Peyer's patch (tissue), 4 donors: ENCODE measurements at regions not wholly inside any gene's neighbourhood (a gene's known extent, or its start where the extent isn't known, plus 50 kb on each side); places are given as distances from the start of the nearest gene placed in this dataset.

Experiments
- DNase-seq, 3 donors: peaks; one replicate each; pipeline ENCODE4 v3.0.0-alpha.2; 2017 to 2019
- H3K27ac ChIP-seq, 4 donors: fragments of 200-600 bp; sonication (generic); one replicate each; pipeline ENCODE4 v1.5.1; 2016 to 2019
- H3K27me3 ChIP-seq, 2 donors: fragments of 200-600 bp; sonication (generic); one replicate each; pipeline ENCODE4 v1.5.1; 2019
- H3K36me3 ChIP-seq, 3 donors: fragments of 200-600 bp; sonication (generic); one replicate each; pipeline ENCODE4 v1.5.1; 2016 to 2019
- H3K4me1 ChIP-seq, 4 donors: fragments of 200-600 bp; sonication (generic); one replicate each; pipeline ENCODE4 v1.5.1; 2016 to 2019
- H3K4me3 ChIP-seq, 4 donors: fragments of 200-600 bp; sonication (generic); 1 replicate in 3 of 4; 2 replicates in 1 of 4; pipeline ENCODE4 v1.5.1; 2016 to 2019; ENCODE audit warnings: mild to moderate bottlenecking in 1 of 4
- H3K9me3 ChIP-seq, 4 donors: fragments of 200-600 bp; sonication (generic); one replicate each; pipeline ENCODE4 v1.5.1; 2016 to 2019; ENCODE audit warnings: mild to moderate bottlenecking in 1 of 4
- POLR2A ChIP-seq, 2 donors: fragments of 450-650 bp; IDR thresholded peaks; one replicate each; pipeline ENCODE4 v1.5.1; 2017; ENCODE audit warnings: antibody characterized with exemption in 2 of 2, mild to moderate bottlenecking in 2 of 2, moderate library complexity in 2 of 2
- TF ChIP-seq, protein P1 (sequence below), 6 experiments: fragments of 450-650 bp in 4 of 6; fragments of 200-600 bp in 2 of 6; sonication (generic) in 1 of 6; IDR thresholded peaks; one replicate each; pipeline ENCODE4 v1.5.1; 2017 to 2019; ENCODE audit warnings: antibody characterized with exemption in 6 of 6, mild to moderate bottlenecking in 3 of 6, moderate library complexity in 1 of 6

DNA sequence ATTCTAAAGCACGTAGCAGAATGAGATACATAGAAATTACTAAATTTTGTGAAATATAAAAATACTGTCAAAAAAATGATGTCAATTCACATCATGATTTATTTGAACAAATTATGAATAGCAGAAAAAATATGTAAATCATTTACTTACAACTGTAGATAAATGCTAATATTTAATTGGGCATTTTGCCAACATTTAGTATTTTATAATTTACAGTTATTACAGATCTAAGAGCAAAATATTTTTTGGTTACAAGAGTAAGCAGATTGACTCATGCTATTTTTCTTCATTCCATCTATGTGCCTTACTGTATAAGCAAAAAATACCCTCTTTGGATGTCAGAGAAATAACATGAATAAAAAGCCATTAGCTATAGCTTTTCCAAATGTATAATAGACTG is 282.3 kb upstream of the RGS18 start:
- Histone ChIP-seq H3K4me3 (no peak overlapping the region), H3K4me1 (no peaks in the 10 kb centered on the region), H3K36me3 (no peaks in the 10 kb centered on the region), H3K9me3 (no peaks in the 10 kb centered on the region), H3K27ac (no peak overlapping the region), H3K27me3 (no peaks in the 10 kb centered on the region)
- DNase-seq, result no peak
- no peak for TF ChIP-seq POLR2A (IDR thresholded peaks at IDR 0.05)
- TF ChIP-seq, protein P1, sequence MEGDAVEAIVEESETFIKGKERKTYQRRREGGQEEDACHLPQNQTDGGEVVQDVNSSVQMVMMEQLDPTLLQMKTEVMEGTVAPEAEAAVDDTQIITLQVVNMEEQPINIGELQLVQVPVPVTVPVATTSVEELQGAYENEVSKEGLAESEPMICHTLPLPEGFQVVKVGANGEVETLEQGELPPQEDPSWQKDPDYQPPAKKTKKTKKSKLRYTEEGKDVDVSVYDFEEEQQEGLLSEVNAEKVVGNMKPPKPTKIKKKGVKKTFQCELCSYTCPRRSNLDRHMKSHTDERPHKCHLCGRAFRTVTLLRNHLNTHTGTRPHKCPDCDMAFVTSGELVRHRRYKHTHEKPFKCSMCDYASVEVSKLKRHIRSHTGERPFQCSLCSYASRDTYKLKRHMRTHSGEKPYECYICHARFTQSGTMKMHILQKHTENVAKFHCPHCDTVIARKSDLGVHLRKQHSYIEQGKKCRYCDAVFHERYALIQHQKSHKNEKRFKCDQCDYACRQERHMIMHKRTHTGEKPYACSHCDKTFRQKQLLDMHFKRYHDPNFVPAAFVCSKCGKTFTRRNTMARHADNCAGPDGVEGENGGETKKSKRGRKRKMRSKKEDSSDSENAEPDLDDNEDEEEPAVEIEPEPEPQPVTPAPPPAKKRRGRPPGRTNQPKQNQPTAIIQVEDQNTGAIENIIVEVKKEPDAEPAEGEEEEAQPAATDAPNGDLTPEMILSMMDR (IDR thresholded peaks at IDR 0.05), result no peak

DNA sequence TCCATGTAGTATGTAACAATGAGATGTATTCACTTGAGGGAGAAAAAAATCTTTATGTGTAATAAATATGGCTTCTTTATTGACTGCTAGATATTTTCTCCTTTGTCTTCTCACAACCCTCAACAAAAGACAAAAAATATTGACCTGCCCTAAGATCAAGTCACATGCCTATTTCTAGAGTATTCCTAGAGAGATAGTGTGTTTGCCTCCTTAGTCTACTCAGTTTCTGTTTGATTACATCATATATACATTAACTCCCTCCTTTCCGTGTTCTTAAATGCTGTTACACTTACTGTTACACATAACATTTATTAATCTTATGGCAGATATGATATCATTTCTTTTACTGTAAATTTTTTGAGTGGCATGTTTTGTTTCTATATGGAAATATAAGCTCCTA is 281.6 kb upstream of the RGS18 start:
- TF ChIP-seq POLR2A (IDR thresholded peaks at IDR 0.05), result no peak
- TF ChIP-seq, protein P1 (IDR thresholded peaks at IDR 0.05), result no peak
- H3K4me1 ChIP-seq, result no peaks in the 10 kb centered on the region
- no peaks in the 10 kb centered on the region for H3K27me3 ChIP-seq

DNA sequence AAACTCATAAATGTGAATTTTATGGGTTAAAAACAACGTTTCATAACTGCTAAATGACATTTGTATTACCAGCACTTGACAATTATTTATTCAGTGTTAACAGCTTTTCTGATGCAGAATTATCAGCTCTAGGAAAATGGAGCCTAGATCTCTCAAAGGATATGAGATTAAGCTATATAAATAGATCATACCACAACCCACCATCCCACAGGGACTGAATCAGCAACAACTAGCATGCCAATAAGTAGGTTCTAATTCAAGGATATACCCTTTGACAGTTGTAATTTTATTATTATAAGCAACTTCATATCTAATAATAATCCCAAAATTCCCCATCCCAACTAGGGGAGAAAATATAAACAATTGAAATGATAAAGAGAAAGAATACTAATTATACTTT is 275.4 kb upstream of the RGS18 start:
- Histone ChIP-seq H3K4me3 (no peak overlapping the region), H3K9me3 (no peaks in the 10 kb centered on the region), H3K27me3 (no peaks in the 10 kb centered on the region), H3K36me3 (no peaks in the 10 kb centered on the region), H3K27ac (no peak overlapping the region), H3K4me1 (no peaks in the 10 kb centered on the region)
- TF ChIP-seq, protein P1 (IDR thresholded peaks at IDR 0.05), result no peak
- no peak for TF ChIP-seq POLR2A (IDR thresholded peaks at IDR 0.05)
- no peak for DNase-seq

More for the DNA sequence above, 281.6 kb upstream of the RGS18 start:
- no peak for DNase-seq
- H3K9me3 ChIP-seq, result no peaks in the 10 kb centered on the region
- no peak overlapping the region for H3K4me3 ChIP-seq
- no peaks in the 10 kb centered on the region for H3K36me3 ChIP-seq
- no peak overlapping the region for H3K27ac ChIP-seq

DNA sequence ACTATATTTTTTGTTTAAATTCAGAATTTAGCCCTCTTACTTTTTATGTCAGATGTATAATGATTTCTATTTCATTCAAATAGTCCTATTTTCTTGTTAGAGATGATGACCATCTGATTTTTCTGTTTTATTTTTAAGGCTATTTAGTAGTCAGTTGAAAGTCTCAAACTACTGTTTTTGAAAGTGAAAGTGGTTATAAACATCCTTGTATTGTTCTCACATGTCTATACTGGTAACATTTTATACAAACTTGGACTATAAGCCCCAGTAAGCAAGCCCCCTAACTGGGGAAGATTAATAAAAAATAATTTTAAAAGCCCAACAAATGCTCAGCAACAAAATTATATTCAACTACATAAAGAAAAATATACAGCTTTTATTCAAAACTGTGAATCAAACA is 271.3 kb upstream of the RGS18 start:
- H3K36me3 ChIP-seq, result no peaks in the 10 kb centered on the region
- H3K27me3 ChIP-seq, result no peaks in the 10 kb centered on the region
- TF ChIP-seq, protein P1 (IDR thresholded peaks at IDR 0.05), result no peak
- no peak for TF ChIP-seq POLR2A (IDR thresholded peaks at IDR 0.05)
- no peaks in the 10 kb centered on the region for H3K4me1 ChIP-seq
- no peak overlapping the region for H3K27ac ChIP-seq
- H3K4me3 ChIP-seq, result no peak overlapping the region
- no peak for DNase-seq
- H3K9me3 ChIP-seq, result no peaks in the 10 kb centered on the region

DNA sequence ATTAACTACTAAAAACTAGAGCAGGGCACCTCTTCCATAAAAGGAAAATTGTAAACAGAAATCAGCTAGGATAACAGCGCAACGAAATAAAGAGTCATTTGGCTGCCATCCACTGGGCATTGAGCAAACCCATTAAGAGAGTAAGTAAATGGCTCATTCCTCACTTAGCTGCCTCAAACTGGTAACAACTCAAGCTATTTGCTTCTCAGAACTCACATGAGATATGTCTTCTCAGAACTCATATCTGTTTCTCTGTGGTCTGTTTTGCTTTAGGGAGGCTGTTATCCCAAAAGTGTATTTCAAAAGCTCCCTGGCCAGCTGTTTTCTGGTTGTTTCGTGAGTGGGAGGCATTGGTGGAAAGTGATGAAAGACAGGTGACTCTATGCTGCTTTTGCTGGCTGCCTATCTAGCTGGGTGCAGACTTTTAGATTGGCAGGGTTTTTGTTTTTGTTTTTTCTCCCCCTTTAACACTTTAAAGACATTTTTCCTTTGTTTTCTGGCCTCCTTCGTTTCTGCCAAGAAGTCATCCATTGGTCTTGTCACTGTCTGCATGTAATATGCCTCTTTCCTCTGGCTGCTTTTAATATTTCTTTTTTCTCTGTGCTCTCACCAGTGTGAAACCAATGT is 269.2 kb upstream of the RGS18 start:
- TF ChIP-seq, protein P1 (IDR thresholded peaks at IDR 0.05), result no peak
- TF ChIP-seq POLR2A (IDR thresholded peaks at IDR 0.05), result no peak
- no peaks in the 10 kb centered on the region for H3K4me1 ChIP-seq
- no peaks in the 10 kb centered on the region for H3K36me3 ChIP-seq
- DNase-seq, result no peak
- no peak overlapping the region for H3K4me3 ChIP-seq
- H3K27ac ChIP-seq, result no peak overlapping the region
- H3K9me3 ChIP-seq, result no peaks in the 10 kb centered on the region
- no peaks in the 10 kb centered on the region for H3K27me3 ChIP-seq

DNA sequence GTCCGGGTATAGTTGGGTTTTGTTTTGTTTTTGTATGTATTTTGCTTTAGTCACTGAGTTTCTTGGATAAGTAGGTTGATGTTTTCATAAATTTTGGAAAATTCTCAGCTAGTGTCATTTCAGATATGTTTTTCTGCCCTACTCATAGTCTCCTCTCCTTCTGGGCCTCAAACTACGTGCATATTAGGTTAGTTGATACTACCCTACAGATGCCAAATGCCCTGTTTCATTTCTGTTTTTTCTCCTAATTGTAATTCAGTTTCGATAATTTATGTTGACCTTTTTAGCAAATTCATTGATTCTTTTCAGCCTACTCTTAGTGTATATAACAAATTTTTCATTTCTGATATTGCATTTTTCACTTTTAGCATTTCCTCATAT is 268.6 kb upstream of the RGS18 start:
- Histone ChIP-seq H3K4me1 (no peaks in the 10 kb centered on the region), H3K27me3 (no peaks in the 10 kb centered on the region), H3K27ac (no peak overlapping the region), H3K9me3 (no peaks in the 10 kb centered on the region), H3K4me3 (no peak overlapping the region), H3K36me3 (no peaks in the 10 kb centered on the region)
- no peak for TF ChIP-seq POLR2A (IDR thresholded peaks at IDR 0.05)
- TF ChIP-seq, protein P1 (IDR thresholded peaks at IDR 0.05), result no peak
- no peak for DNase-seq
